IMR-90 (cell line): ENCODE measurements at regions not wholly inside any gene's neighbourhood (a gene's known extent, or its start where the extent isn't known, plus 50 kb on each side); places are given as distances from the start of the nearest gene placed in this dataset.

Experiments
- ATAC-seq: fragments of 200-7000 bp; cut with Tn5 transposase; 2 replicates; pipeline ENCODE4 v1.9.1; 2020; ENCODE audit warnings: low read depth, mild to moderate bottlenecking, moderate library complexity
- BruUV-seq: library from RNA; stranded (reverse); fragments of 400-500 nt; replicated peaks from 2 replicates; lab custom pipeline; 2021; lab: Mats Ljungman, UMichigan
- CTCF ChIA-PET: fragments of 300-600 bp; formaldehyde crosslinking; extraction: SDS; loops from one replicate; lab custom pipeline; 2021; ENCODE audit warnings: antibody characterized with exemption; lab: Yijun Ruan, JAX
- POLR2A ChIA-PET: fragments of 300-600 bp; sonication (Branson Sonifier 250); formaldehyde crosslinking; loops from one replicate; lab custom pipeline; 2022; ENCODE audit warnings: antibody characterized with exemption; ENCODE audit not compliant: unreplicated experiment; lab: Charles Lee
- DNase-seq: peaks from one replicate; pipeline ENCODE4 v3.0.0; 2013
- H2AFZ ChIP-seq: replicated peaks from 2 replicates; pipeline ENCODE3; 2013; ENCODE audit warnings: low read length, mild to moderate bottlenecking; ENCODE audit not compliant: poor library complexity
- H2AK5ac ChIP-seq: 2 replicates; pipeline ENCODE4 v1.6.1; 2013; ENCODE audit warnings: low read depth, low read length, inconsistent platforms
- H2AK9ac ChIP-seq: replicated peaks from 2 replicates; pipeline ENCODE3; 2013; ENCODE audit warnings: mild to moderate bottlenecking, low read depth, low read length, moderate library complexity; ENCODE audit not compliant: poor library complexity
- H2BK120ac ChIP-seq: 2 replicates; pipeline ENCODE4 v1.6.1; 2013; ENCODE audit warnings: low read depth, low read length, inconsistent platforms
- H2BK15ac ChIP-seq: 3 replicates; pipeline ENCODE4 v1.6.1; 2013; ENCODE audit warnings: low read depth, low read length, inconsistent platforms
- H2BK20ac ChIP-seq: 2 replicates; pipeline ENCODE4 v1.6.1; 2013; ENCODE audit warnings: low read depth, mild to moderate bottlenecking, inconsistent platforms, low read length, moderate library complexity
- H2BK5ac ChIP-seq: 2 replicates; pipeline ENCODE4 v1.6.1; 2013; ENCODE audit warnings: mild to moderate bottlenecking, low read depth, low read length, inconsistent platforms; ENCODE audit not compliant: poor library complexity, severe bottlenecking
- H3K14ac ChIP-seq: replicated peaks from 2 replicates; pipeline ENCODE4 v1.6.1; 2013; ENCODE audit warnings: low read depth, low read length, inconsistent platforms
- H3K18ac ChIP-seq: 2 replicates; pipeline ENCODE4 v1.6.1; 2013; ENCODE audit warnings: low read depth, low read length, control low read depth
- H3K23ac ChIP-seq: 2 replicates; pipeline ENCODE4 v1.6.1; 2013; ENCODE audit warnings: low read depth, low read length, inconsistent platforms
- H3K27ac ChIP-seq: 2 replicates; pipeline ENCODE4 v1.5.1; 2013; ENCODE audit warnings: mild to moderate bottlenecking, control low read depth, low read length; ENCODE audit not compliant: insufficient read depth
- H3K27me3 ChIP-seq: 2 replicates; pipeline ENCODE4 v1.6.1; 2013; ENCODE audit warnings: low read length; ENCODE audit not compliant: control insufficient read depth, insufficient read depth
- H3K36me3 ChIP-seq: 2 replicates; pipeline ENCODE4 v1.6.1; 2013; ENCODE audit warnings: low read length, mixed read lengths; ENCODE audit not compliant: control insufficient read depth, insufficient read depth
- H3K4ac ChIP-seq: 2 replicates; pipeline ENCODE4 v1.6.1; 2013; ENCODE audit warnings: low read depth, low read length, inconsistent platforms
- H3K4me1 ChIP-seq: 2 replicates; pipeline ENCODE4 v1.6.1; 2013; ENCODE audit warnings: low read length, mixed read lengths; ENCODE audit not compliant: control insufficient read depth, insufficient read depth
- H3K4me2 ChIP-seq: 2 replicates; pipeline ENCODE4 v1.6.1; 2013; ENCODE audit warnings: low read depth, mild to moderate bottlenecking, control low read depth, low read length, moderate library complexity
- H3K4me3 ChIP-seq: 2 replicates; pipeline ENCODE4 v1.5.1; 2013; ENCODE audit warnings: low read depth, mild to moderate bottlenecking, control low read depth, low read length, moderate library complexity; ENCODE audit not compliant: insufficient read depth
- H3K56ac ChIP-seq: 2 replicates; pipeline ENCODE4 v1.6.1; 2013; ENCODE audit warnings: low read length, inconsistent platforms; ENCODE audit not compliant: insufficient read depth; ENCODE audit errors: extremely low read depth
- H3K79me1 ChIP-seq, 2 experiments: 2 replicates each; pipeline ENCODE4 v1.6.1; 2013; ENCODE audit warnings: low read length in 2 of 2, inconsistent platforms in 1 of 2, low read depth in 1 of 2
- H3K9ac ChIP-seq: 2 replicates; pipeline ENCODE4 v1.6.1; 2013; ENCODE audit warnings: low read depth, low read length, control low read depth
- H3K9me1 ChIP-seq: 2 replicates; pipeline ENCODE4 v1.6.1; 2013; ENCODE audit warnings: low read length, inconsistent platforms; ENCODE audit not compliant: insufficient read depth
- H3K9me3 ChIP-seq: 2 replicates; pipeline ENCODE4 v1.6.1; 2013; ENCODE audit warnings: low read length; ENCODE audit not compliant: control insufficient read depth, insufficient read depth
- H4K20me1 ChIP-seq: 2 replicates; pipeline ENCODE4 v1.6.1; 2013; ENCODE audit warnings: low read length, inconsistent platforms; ENCODE audit not compliant: insufficient read depth
- H4K5ac ChIP-seq: 2 replicates; pipeline ENCODE4 v1.6.1; 2013; ENCODE audit warnings: mild to moderate bottlenecking, low read depth, low read length, control low read depth
- H4K8ac ChIP-seq, 2 experiments: 2 replicates each; pipeline ENCODE4 v1.6.1; 2013; ENCODE audit warnings: low read depth in 2 of 2, low read length in 2 of 2, control low read depth in 1 of 2, inconsistent platforms in 1 of 2
- H4K91ac ChIP-seq: 2 replicates; pipeline ENCODE4 v1.6.1; 2013; ENCODE audit warnings: low read depth, low read length, inconsistent platforms; ENCODE audit not compliant: insufficient read depth
- CHD1 ChIP-seq: IDR thresholded peaks from 2 replicates; pipeline ENCODE4 v1.6.1; 2012; ENCODE audit warnings: low read depth, low read length, improper control_type of control experiment
- MAZ ChIP-seq: IDR thresholded peaks from 2 replicates; pipeline ENCODE4 v1.6.1; 2012; ENCODE audit warnings: low read depth, mild to moderate bottlenecking, low read length, improper control_type of control experiment, moderate library complexity, borderline replicate concordance
- MXI1 ChIP-seq: IDR thresholded peaks from 2 replicates; pipeline ENCODE4 v1.6.1; 2012; ENCODE audit warnings: low read depth, mild to moderate bottlenecking, low read length, moderate library complexity, borderline replicate concordance
- RFX5 ChIP-seq: IDR thresholded peaks from 2 replicates; pipeline ENCODE4 v1.8.0; 2012; ENCODE audit warnings: low read depth, mild to moderate bottlenecking, low read length, moderate library complexity
- USF2 ChIP-seq: fragments of 150-350 bp; IDR thresholded peaks from 2 replicates; pipeline ENCODE4 v1.6.1; 2017; ENCODE audit warnings: mild to moderate bottlenecking, antibody characterized with exemption, low read length, low read depth
- WGBS, 2 experiments: methylation state at CpG; one replicate each; pipeline versions ENCODE4 v1.1.5 to v1.1.7; 2013; ENCODE audit warnings: missing lambda C conversion rate in 2 of 2; ENCODE audit not compliant: insufficient read length in 1 of 2; ENCODE audit errors: extremely low coverage in 2 of 2; 5-methylcytosine and 5-hydroxymethylcytosine counted together
- dilution Hi-C: fragments of 300-500 bp; cut with HindIII; formaldehyde crosslinking; loops from one replicate; pipeline ENCODE4 v1.14.3; 2018; ENCODE audit warnings: low sequenced_read_pairs; ENCODE audit not compliant: unreplicated experiment
- in situ Hi-C: fragments of 300-500 bp; cut with MboI; formaldehyde crosslinking; loops from 3 replicates; pipeline ENCODE4 v1.14.3; 2019; ENCODE audit warnings: low sequenced_read_pairs, inconsistent platforms, mixed read lengths
- intact Hi-C: fragments of 100-400 bp; cut with micrococcal nuclease; formaldehyde crosslinking; loops from 2 replicates; pipeline ENCODE4 v1.10.0; 2022

DNA sequence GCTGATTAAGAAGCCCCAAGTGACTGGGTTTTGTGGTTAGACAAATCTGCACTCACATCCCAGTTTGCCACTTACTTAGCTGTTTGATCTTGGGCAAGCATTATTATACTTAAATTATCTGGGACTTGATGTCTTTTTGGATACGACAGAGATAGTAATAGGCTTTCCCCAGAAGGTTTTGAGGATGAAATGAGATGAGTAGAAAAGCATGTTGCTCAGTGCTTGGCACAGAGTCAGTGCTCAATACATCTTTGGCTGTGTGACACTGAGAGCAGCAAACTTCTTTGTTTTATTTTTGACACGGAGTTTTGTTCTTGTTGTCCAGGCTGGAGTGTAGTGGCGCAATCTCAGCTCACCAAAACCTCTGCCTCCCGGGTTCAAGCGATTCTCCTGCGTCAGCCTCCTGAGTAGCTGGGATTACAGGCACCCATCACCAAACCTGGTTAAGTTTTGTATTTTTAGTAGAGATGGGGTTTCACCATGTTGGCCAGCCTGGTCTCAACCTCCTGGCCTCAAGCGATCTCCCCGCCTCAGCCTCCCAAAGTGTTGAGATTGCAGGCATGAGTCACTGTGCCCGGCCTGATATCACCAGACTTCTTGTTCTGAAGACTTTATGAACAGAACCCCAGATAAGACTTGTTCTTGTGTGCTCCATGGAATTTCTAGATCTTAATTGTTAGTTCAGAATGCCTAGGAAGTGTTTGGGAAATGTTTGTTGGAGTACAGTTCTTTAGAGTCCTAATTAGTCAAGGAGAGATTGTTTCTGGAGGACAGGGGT is 521.2 kb downstream of the SLC4A3 start:
- Histone ChIP-seq H3K56ac (no peak overlapping the region), H4K20me1 (no peaks in the 10 kb centered on the region), H4K5ac (no peak overlapping the region), H3K79me1 (no peaks in the 10 kb centered on the region), H3K4me3 (no peak overlapping the region), H3K36me3 (no peaks in the 10 kb centered on the region), H3K27ac (no peak overlapping the region), H2BK120ac (no peak overlapping the region; the same call in 1 of the 2 replicates), H3K27me3 (no peaks in the 10 kb centered on the region), H2BK20ac (no peak overlapping the region), H2AK9ac (no peak overlapping the region), H3K23ac (no peak overlapping the region), H3K4ac (no peak overlapping the region), H3K18ac (no peak overlapping the region), H2BK15ac (peak overlapping the region; percentile 43; the same call in 1 of the 3 replicates), H4K8ac (no peak overlapping the region), H2BK5ac (no peak overlapping the region), H2AFZ (no peak overlapping the region), H3K9me3 (no peaks in the 10 kb centered on the region), H4K91ac (no peak overlapping the region), H2AK5ac (no peak overlapping the region), H3K4me2 (no peak overlapping the region), H3K9ac (no peak overlapping the region), H3K9me1 (no peaks in the 10 kb centered on the region), H3K14ac (no peak overlapping the region; the same call in 1 of the 2 replicates), H3K4me1 (peaks cover 2% of the 10 kb centered on the region; the same call in 1 of the 2 replicates)
- ChIA-PET POLR2A (interaction anchor here (0.6 kb wide), 1 partner anchor 803 kb away, joined by 5 read pairs; no protein-coding TSS in a partner anchor), CTCF (interaction anchor here (0.6 kb wide), 1 partner anchor 9 kb away, joined by 3 read pairs; no protein-coding TSS in a partner anchor)
- no CpG with 5 or more reads among the region's 9 CpGs for WGBS, 2 experiments
- in situ Hi-C loops (no loop called here), intact Hi-C loops (no loop called here), dilution Hi-C loops (no loop called here)
- TF ChIP-seq CHD1 (no peak), MXI1 (no peak), USF2 (no peak), MAZ (no peak), RFX5 (no peak)
- ATAC-seq = no peak
- BruUV-seq = no TSS peak
- DNase-seq = no peak
